GM10248 (cell line): ENCODE measurements at regions not wholly inside any gene's neighbourhood (a gene's known extent, or its start where the extent isn't known, plus 50 kb on each side); places are given as distances from the start of the nearest gene placed in this dataset.
"Not testable (repeated sequence)": the region's sequence is repeated elsewhere in the genome, so short reads cannot be mapped to it uniquely, and the experiment has no call there.

ENCODE experiments used
- CTCF ChIA-PET: fragments of 300-600 bp; sonication (Branson Sonifier 250); formaldehyde crosslinking; extraction: SDS; loops from one replicate; lab custom pipeline; 2021; ENCODE audit warnings: antibody characterized with exemption; lab: Yijun Ruan, JAX
- POLR2A ChIA-PET: fragments of 350-650 bp; sonication (Branson Sonifier 250); formaldehyde crosslinking; extraction: SDS; loops from one replicate; lab custom pipeline; 2020; ENCODE audit warnings: antibody characterized with exemption; lab: Yijun Ruan, JAX
- DNase-seq: peaks from one replicate; pipeline ENCODE4 v3.0.0; 2012; ENCODE audit errors: extremely low spot score
- TF ChIP-seq, protein P1 (sequence below): IDR thresholded peaks from 2 replicates; pipeline ENCODE4 v1.5.1; 2012; ENCODE audit warnings: mild to moderate bottlenecking, low read depth; ENCODE audit errors: extremely low read depth, missing control alignments, control extremely low read depth

DNA sequence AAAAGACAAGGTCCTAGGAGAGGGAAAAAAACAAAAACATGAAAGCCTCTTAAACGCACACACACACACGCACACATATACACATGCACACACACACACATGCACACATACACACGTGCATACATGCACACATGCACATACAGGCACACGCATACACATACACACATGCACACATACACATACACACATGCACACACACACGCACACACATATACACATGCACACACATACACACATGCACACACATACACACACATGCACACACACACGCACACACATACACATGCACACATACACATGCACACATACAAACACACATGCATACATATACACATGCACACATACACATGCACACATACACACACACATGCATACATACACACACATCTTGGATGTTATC, 78.1 kb upstream of the PPP2R5C start:
- ChIA-PET POLR2A (no interaction called here), CTCF (no interaction called here)
- no peak for DNase-seq
- TF ChIP-seq, protein P1, sequence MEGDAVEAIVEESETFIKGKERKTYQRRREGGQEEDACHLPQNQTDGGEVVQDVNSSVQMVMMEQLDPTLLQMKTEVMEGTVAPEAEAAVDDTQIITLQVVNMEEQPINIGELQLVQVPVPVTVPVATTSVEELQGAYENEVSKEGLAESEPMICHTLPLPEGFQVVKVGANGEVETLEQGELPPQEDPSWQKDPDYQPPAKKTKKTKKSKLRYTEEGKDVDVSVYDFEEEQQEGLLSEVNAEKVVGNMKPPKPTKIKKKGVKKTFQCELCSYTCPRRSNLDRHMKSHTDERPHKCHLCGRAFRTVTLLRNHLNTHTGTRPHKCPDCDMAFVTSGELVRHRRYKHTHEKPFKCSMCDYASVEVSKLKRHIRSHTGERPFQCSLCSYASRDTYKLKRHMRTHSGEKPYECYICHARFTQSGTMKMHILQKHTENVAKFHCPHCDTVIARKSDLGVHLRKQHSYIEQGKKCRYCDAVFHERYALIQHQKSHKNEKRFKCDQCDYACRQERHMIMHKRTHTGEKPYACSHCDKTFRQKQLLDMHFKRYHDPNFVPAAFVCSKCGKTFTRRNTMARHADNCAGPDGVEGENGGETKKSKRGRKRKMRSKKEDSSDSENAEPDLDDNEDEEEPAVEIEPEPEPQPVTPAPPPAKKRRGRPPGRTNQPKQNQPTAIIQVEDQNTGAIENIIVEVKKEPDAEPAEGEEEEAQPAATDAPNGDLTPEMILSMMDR: no peak

DNA sequence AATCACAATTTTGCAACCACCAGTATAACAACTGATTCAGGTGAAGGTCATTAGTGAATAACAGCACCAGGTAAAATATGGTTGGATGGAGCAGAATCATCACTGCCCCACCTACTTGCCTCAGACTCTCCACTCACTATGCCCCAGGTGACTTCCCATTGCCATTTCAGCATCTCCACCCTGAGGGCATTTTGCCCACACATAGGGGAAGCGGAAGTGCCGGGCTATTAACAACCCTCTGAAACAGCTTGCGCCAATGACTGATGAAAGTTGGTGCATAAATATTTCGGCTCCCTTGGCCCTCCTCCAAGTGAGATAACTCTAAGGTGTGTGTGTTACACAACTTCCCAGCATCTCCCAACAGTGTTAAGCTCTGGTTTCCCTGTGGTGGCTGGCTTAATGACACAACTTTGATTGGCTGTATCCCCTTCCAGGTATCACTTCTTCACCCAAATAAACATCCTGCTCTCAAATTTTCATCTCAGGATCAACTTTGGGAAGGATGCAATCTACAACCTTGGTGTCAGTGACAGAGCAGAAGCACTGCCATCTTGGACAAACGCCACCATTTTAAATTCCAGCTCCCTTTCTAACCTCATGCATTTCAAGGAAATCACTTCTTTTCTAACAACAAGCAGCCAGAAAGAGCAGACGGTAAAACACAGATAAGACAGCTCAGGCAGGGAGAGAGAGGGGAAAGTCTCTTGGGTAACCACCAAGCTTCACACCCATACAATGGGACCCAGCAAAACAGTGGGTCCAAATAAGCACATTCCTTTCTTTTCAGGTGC, 73.6 kb upstream of the PPP2R5C start:
- ChIA-PET POLR2A (no interaction called here), CTCF (no interaction called here)
- DNase-seq: no peak

DNA sequence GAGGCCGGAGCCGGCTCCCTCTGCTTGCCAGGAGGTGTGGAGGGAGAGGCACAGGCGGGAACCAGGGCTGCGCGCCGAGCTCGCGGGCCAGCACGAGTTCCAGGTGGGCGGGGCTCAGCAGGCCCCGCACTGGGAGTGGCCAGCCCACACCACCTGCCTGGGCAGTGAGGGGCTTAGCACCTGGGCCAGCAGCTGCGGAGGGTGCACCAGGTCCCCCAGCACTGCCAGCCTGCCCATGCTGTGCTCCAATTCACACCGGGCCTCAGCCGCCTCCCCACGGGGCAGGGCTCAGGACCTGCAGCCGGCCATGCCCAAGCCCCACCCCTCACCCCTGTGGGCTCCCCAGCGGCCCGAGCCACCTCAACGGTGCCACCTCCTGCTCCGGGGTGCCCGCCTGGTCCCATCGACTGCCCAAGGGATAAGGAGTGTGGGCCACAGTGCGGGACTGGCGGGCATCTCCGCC, 72.4 kb upstream of the PPP2R5C start:
- ChIA-PET CTCF (no interaction called here), POLR2A (no interaction called here)
- TF ChIP-seq, protein P1: no peak
- no peak for DNase-seq

More for the DNA sequence above, 73.6 kb upstream of the PPP2R5C start:
- TF ChIP-seq, protein P1: no peak

DNA sequence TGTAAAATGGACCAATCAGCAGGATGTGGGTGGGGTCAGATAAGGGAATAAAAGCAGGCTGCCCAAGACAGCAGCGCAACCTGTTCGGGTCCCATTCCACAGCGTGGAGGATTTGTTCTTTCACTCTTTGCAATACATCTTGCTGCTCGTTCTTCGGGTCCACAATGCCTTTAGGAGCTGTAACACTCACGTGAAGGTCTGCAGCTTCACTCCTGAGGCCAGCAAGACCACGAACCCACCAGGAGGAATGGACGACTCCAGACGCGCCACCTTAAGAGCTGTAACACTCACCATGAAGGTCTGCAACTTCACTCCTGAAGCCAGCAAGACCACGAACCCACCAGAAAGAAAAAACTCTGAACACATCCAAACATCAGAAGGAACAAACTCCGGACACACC, 71.5 kb upstream of the PPP2R5C start:
- POLR2A ChIA-PET, DNase-seq: not testable (repeated sequence)
- CTCF ChIA-PET: interaction anchor here (0.9 kb wide), 1 partner anchor 17 kb away, joined by 3 read pairs; no protein-coding TSS in a partner anchor

DNA sequence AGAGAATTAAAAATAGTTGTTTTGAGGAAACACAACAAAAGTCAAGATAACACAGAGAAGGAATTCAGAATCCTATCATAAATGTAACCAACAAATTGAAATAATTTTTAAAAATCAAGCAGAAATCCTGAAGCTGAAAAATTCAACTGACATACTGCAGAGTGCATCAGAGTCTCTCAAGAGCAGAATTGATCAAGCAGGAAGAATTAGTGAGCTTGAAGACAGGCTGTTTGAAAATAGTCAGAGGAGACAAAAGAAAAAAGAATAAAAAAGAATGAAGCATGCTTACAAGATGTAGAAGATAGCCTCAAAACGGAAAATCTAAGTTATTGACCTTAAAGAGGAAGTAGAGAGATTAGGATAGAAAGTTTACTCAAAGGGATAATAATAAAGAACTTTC, 65.8 kb upstream of the PPP2R5C start:
- TF ChIP-seq, protein P1: no peak
- CTCF ChIA-PET: interaction anchor here (1.2 kb wide), 1 partner anchor 11 kb away, joined by 5 read pairs; no protein-coding TSS in a partner anchor
- POLR2A ChIA-PET: no interaction called here
- DNase-seq: no peak

DNA sequence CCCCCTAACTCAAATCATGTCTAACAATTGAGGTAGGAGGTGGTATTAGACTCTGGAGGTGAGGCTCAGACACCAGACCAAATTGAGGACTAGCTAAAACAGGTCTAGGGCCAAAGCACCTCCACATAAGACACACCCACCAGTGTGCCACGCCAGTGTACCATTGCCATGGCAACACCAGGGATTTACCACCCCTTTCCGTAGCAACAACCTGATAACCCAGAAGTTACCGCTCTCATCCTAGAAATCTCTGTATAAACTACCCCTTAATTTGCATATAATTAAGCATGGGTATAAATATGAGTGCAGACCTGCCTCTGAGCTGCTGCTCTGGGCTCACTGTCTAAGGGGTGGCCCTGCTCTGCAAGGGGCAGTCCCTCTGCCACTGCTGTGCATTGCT, 57.4 kb upstream of the PPP2R5C start:
- CTCF ChIA-PET: interaction anchor here (1.3 to 1.5 kb wide), 2 partner anchors 27 to 256 kb away, joined by 3 to 4 read pairs; no protein-coding TSS in a partner anchor
- POLR2A ChIA-PET: no interaction called here
- no peak for DNase-seq
- TF ChIP-seq, protein P1: no peak

DNA sequence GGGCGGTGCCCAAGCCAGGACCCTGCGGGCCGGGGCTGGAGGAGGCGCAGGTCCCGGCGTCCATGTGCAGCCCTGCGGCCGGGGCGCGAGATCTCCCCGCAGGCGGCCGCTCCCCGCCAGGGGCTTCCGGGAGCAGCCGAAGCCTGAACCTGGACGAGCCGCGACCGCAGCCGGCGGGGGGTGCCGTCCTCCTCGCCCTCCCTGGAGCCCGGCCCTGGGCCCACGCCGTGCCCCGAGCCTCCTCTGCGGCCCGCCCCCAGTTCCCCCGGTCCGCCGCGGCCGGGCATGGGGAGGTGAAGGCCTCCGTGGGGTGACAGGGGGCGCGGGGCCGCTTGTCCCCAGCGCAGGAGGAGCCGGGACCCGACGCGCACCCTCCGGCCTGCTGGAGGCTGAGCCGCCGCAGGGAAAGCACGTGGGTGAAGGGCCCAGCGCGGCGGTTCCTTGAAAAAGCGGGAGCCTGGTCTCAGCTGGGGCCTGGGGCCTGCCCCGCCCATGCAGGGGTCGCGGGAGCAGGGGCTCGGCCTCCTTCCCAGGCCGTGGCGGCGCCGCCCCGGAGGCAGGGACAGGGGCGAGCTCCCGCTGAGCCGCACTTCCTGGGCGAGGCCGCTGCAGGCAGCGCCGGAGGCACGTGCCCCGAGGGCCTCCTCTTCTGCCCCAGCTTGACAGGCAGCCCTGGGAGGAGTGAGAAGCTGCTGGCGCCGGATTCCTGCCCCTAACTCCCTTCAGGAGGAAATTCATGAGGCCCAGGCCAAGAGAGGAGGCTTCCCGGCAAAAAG, 55.6 kb upstream of the PPP2R5C start:
- CTCF ChIA-PET: interaction anchor here (0.8 to 3.7 kb wide), 10 partner anchors 13 to 566 kb away, joined by 3 to 23 read pairs (median 6); no protein-coding TSS in a partner anchor
- no peak for DNase-seq

More for the DNA sequence above, 55.6 kb upstream of the PPP2R5C start:
- TF ChIP-seq, protein P1: no peak
- POLR2A ChIA-PET: interaction anchor here (0.6 kb wide), 1 partner anchor 136 kb away, joined by 3 read pairs; no protein-coding TSS in a partner anchor
